Kasumi-1 (cell line): ENCODE measurements at regions not wholly inside any gene's neighbourhood (a gene's known extent, or its start where the extent isn't known, plus 50 kb on each side); places are given as distances from the start of the nearest gene placed in this dataset.

Source experiments
- DNase-seq, 2 experiments: peaks; one replicate each; lab custom pipeline; 2025; lab: John Stamatoyannopoulos, UW

DNA sequence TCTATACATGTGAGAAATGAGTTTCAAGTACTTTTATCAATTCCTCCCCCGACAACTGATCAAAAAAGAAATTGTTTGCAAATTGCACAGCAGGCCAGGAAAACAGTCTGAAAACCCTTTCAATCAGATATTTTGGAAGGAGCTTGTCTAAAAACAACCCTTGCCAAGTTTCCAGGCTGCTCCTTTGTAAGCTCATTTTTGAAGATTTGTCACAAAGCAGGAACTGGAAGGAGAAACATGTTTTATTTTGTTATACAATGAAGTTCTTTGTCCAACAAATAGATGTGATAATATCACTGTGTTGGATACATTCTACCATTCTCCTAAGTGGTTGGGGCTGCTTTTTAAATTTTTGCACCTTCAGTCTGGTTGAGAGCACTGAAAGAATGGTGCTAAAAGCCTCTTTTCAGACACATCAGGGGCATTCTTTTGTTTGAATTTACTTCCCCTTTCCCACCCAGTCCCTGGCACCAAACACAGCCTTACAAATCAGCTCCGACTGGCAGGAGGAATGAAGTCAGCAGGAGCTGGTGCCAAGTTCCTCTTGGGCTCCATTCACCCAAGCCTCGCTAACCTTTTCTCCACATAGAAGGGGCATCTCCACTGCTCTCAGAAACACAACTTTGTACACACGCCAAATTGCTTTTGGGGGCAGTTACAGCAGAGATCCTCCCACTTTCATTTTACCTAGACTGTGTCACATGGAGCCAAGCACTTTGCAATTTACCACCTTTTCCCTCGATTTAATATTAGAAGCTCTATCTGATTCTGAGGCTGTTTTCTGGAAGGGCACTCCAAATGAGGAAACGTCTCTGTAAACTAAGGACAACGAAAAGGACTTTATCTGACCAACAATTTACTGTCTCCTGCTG, 88.0 kb downstream of the C1D start:
- peak; percentile 15 for DNase-seq

- DNase-seq: no peak
Observed at GRCh38 chr2:67977464-67977863, 85.3 kb downstream of the C1D start.

- DNase-seq: no peak
Observed at GRCh38 chr2:67982956-67983355, 79.8 kb downstream of the C1D start.

DNA sequence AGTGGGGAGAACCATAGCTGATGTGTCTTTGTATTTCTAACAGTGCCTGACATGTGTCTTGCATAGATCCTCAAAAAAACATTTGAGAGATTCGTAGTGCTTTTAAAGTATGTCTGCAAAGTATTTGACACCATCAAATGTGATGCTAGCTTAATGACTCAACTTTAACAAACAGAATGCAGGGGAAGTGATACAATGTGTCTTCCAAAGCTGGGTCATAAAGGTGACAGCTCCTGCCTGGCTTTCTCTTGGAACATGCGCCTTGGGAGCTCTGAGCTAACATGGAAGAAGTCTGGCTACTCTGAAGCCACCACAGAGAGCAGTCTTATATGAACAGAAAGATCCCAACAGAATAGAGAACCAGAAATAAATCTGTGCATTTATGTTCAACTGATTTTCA, 78.2 kb downstream of the C1D start:
- no peak for DNase-seq

GRCh38 chr2:67985586-67985985, 77.2 kb downstream of the C1D start:
- no peak for DNase-seq

DNA sequence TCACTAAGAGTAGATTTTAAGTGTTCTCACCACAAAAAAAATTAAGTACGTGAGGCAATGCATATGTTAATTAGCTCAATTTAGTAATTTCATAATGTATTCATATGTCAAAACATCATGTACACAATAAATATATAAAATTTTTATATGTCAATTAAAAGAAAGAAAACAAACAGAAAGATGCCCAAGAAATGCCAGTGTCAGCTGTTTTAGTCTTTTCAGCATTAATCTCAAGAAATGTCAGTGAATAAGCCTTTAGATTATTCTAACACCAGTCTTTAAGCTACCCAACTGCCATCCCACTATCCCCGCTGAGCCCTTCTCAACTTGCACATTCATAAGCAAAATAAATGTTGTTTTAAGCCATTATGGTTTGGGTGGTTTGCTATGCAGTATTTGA, 76.5 kb downstream of the C1D start:
- DNase-seq: no peak
